LHCN-M2 (cell line): ENCODE measurements at regions not wholly inside any gene's neighbourhood (a gene's known extent, or its start where the extent isn't known, plus 50 kb on each side); places are given as distances from the start of the nearest gene placed in this dataset.
"Not testable (repeated sequence)": the region's sequence is repeated elsewhere in the genome, so short reads cannot be mapped to it uniquely, and the experiment has no call there.

Experiments used
- DNase-seq: peaks from one replicate; pipeline ENCODE4 v3.0.0-alpha.2; 2012; ENCODE audit warnings: low read depth

- DNase-seq, result peak; percentile 23
Observed at GRCh38 chr6:121917834-121918559, 481.5 kb upstream of the HSF2 start.

- DNase-seq, result no peak
Observed at GRCh38 chr6:121920616-121921015, 478.8 kb upstream of the HSF2 start.

GRCh38 chr6:121925024-121925423, 474.4 kb upstream of the HSF2 start:
- no peak for DNase-seq

- DNase-seq, result no peak
Observed at GRCh38 chr6:121925534-121926255, 473.8 kb upstream of the HSF2 start.

GRCh38 chr6:121929301-121929700, 470.2 kb upstream of the HSF2 start:
- no peak for DNase-seq

- peak; percentile 96 for DNase-seq
Observed at GRCh38 chr6:121932076-121932991, 467.1 kb upstream of the HSF2 start.

GRCh38 chr6:121934451-121934850, 465.0 kb upstream of the HSF2 start:
- no peak for DNase-seq

GRCh38 chr6:121940728-121941127, 458.7 kb upstream of the HSF2 start:
- no peak for DNase-seq

- DNase-seq, result peak; percentile 49
Observed at GRCh38 chr6:121944354-121944753, 455.1 kb upstream of the HSF2 start.

- DNase-seq, result no peak
Observed at GRCh38 chr6:121951123-121951522, 448.3 kb upstream of the HSF2 start.

GRCh38 chr6:121951918-121952379, 447.5 kb upstream of the HSF2 start:
- DNase-seq, result peak; percentile 96

GRCh38 chr6:121955401-121955800, 444.1 kb upstream of the HSF2 start:
- DNase-seq, result not testable (repeated sequence)

- no peak for DNase-seq
Observed at GRCh38 chr6:121956782-121957181, 442.7 kb upstream of the HSF2 start.

- DNase-seq, result no peak
Observed at GRCh38 chr6:121959501-121959900, 440.0 kb upstream of the HSF2 start.

- no peak for DNase-seq
Observed at GRCh38 chr6:121961619-121962125, 437.8 kb upstream of the HSF2 start.

GRCh38 chr6:121963826-121964225, 435.6 kb upstream of the HSF2 start:
- no peak for DNase-seq

GRCh38 chr6:121965739-121966138, 433.7 kb upstream of the HSF2 start:
- no peak for DNase-seq

GRCh38 chr6:121967631-121968030, 431.8 kb upstream of the HSF2 start:
- DNase-seq, result no peak

- DNase-seq, result peak; percentile 39
Observed at GRCh38 chr6:121971931-121972335, 427.5 kb upstream of the HSF2 start.

- DNase-seq, result no peak
Observed at GRCh38 chr6:121984956-121985355, 414.5 kb upstream of the HSF2 start.

GRCh38 chr6:121993362-121993761, 406.1 kb upstream of the HSF2 start:
- no peak for DNase-seq

GRCh38 chr6:121994919-121995318, 404.5 kb upstream of the HSF2 start:
- no peak for DNase-seq
